GM21447 (cell line): ENCODE measurements at regions not wholly inside any gene's neighbourhood (a gene's known extent, or its start where the extent isn't known, plus 50 kb on each side); places are given as distances from the start of the nearest gene placed in this dataset.
"Not testable (repeated sequence)": the region's sequence is repeated elsewhere in the genome, so short reads cannot be mapped to it uniquely, and the experiment has no call there.

Source experiments
- ATAC-seq: cut with Tn5 transposase; IDR thresholded peaks from one replicate; pipeline ENCODE4 v1.9.1; 2021; ENCODE audit not compliant: unreplicated experiment

- ATAC-seq: no peak
Observed at GRCh38 chr12:69028941-69029729, 96.2 kb upstream of the CPM start.

- no peak for ATAC-seq
Observed at GRCh38 chr12:69030321-69030720, 97.3 kb upstream of the CPM start.

- no peak for ATAC-seq
Observed at GRCh38 chr12:69036533-69036932, 103.6 kb upstream of the CPM start.

GRCh38 chr12:69036999-69037398 is 104.0 kb upstream of the CPM start:
- no peak for ATAC-seq

- ATAC-seq: no peak
Observed at GRCh38 chr12:69039911-69040310, 106.9 kb upstream of the CPM start.

- ATAC-seq: no peak
Observed at GRCh38 chr12:69042557-69042956, 109.6 kb upstream of the CPM start.

GRCh38 chr12:69042970-69043369 is 110.0 kb upstream of the CPM start:
- ATAC-seq: no peak

GRCh38 chr12:69044887-69045286 is 111.9 kb upstream of the CPM start:
- ATAC-seq: no peak

GRCh38 chr12:69045430-69045829 is 112.5 kb upstream of the CPM start:
- ATAC-seq: no peak

GRCh38 chr12:69046363-69046762 is 113.4 kb upstream of the CPM start:
- no peak for ATAC-seq

- ATAC-seq: no peak
Observed at GRCh38 chr12:69046920-69047319, 113.9 kb upstream of the CPM start.

GRCh38 chr12:69047990-69048389 is 115.0 kb upstream of the CPM start:
- ATAC-seq: no peak

GRCh38 chr12:69049855-69050254 is 116.9 kb upstream of the CPM start:
- not testable (repeated sequence) for ATAC-seq

- ATAC-seq: no peak
Observed at GRCh38 chr12:69052613-69053408, 119.8 kb upstream of the CPM start.

GRCh38 chr12:69054343-69055056 is 121.5 kb upstream of the CPM start:
- no peak for ATAC-seq

- ATAC-seq: no peak
Observed at GRCh38 chr12:69055280-69055679, 122.3 kb upstream of the CPM start.

- no peak for ATAC-seq
Observed at GRCh38 chr12:69055706-69056105, 122.7 kb upstream of the CPM start.

- ATAC-seq: no peak
Observed at GRCh38 chr12:69056743-69057515, 124.0 kb upstream of the CPM start.

GRCh38 chr12:69057742-69058141 is 124.8 kb upstream of the CPM start:
- no peak for ATAC-seq

- no peak for ATAC-seq
Observed at GRCh38 chr12:69059465-69060457, 126.8 kb upstream of the CPM start.
